Activated CD8-positive, alpha-beta memory T cell treated with anti-CD3 and anti-CD28 coated beads, Interleukin-2, amount 50 U/mL, for 4 hours (primary cell): ENCODE measurements at regions not wholly inside any gene's neighbourhood (a gene's known extent, or its start where the extent isn't known, plus 50 kb on each side); places are given as distances from the start of the nearest gene placed in this dataset.

Experiments used
- DNase-seq: peaks from one replicate; pipeline ENCODE4 v3.0.0-alpha.2; 2020

DNA sequence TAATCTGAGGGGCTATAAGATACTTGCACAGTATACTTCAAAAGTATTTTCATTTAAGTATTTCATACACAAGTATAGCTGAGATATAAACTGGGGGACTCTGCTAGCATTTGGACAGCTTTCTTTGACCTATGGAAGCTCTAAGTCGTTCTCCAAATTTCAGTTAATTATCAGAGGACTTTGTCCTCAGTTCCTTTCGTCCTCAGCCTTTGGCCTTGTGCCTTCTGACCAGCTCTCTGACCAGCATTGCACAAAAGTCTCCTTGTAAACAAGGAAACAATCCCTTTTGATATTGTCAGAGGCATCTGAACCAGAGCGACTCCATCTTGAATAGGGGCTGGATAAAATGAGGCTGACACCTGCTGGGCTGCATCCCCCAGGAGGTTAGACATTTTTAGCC lies 464.0 kb upstream of the FAM241A start:
- no peak for DNase-seq

DNA sequence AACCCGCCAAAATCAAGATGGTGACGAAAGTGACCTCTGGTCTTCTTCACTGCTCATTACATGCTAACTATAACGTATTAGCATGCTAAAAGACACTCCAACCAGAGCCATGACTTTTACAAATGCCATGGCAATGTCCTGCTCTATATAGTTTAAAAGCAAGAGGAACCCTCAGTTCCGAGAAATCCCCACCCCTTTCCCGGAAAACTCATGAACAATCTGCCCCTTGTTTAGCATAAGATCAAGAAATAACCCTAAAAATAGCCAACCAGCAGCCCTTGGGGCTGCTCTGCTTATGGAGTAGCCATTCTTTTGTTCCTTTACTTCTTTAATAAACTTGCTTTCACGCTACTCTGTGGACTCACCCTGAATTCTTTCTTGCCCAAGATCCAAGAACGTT lies 463.5 kb upstream of the FAM241A start:
- no peak for DNase-seq

DNA sequence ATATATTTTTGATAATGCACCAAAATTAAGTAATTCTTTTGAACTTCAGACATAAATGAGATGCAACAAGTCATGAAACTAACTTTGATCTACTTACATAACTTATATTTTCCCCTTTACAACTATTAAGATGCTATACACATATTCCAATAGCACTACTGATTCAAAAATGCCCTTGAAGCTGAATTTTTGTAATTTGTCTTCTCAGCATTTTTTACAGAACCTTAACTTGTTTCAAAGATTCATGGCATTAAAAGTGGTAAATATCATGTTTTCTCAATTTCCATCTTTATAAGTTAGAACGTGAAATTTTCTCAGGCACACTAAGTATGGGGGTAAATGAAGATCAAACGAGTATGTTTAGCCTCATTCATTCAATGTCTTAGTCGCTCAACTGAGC lies 460.0 kb upstream of the FAM241A start:
- no peak for DNase-seq

DNA sequence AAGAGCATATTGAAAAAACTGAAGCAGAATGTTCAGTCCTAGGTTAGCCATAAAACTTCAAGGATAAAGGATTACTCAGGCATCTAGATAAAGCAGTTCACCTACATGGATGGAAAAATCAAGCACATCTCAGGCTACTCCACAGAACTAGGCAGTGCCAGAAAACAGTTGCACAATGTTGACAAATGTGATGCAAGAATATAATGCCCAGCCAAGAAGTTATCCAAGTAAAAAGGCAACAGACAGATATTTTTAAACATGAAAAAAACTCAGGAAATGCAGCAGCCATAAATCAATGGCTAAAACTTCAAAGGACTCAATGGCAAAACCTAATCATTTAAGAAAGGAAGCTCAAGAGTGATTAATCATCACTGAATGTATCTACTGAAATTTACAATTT lies 456.0 kb upstream of the FAM241A start:
- no peak for DNase-seq

DNA sequence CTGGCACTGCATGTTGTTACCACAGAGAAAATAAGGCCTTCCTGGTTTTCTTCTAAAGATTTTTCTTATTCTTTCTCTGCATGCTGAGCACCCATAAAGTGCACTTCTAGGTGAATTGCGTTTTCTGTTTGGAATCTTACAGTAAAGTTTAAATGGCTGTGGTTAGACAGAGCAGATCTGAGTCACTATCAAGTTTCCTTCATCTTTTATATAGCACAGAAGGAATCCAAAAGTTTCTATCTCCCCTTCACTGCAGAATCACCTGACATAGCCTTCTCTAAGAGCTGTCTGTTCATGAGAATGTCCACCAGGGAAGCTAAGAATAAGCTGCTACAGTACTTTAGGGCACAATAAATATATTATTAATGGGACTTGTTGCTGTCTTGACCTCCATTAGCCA lies 455.5 kb upstream of the FAM241A start:
- no peak for DNase-seq

DNA sequence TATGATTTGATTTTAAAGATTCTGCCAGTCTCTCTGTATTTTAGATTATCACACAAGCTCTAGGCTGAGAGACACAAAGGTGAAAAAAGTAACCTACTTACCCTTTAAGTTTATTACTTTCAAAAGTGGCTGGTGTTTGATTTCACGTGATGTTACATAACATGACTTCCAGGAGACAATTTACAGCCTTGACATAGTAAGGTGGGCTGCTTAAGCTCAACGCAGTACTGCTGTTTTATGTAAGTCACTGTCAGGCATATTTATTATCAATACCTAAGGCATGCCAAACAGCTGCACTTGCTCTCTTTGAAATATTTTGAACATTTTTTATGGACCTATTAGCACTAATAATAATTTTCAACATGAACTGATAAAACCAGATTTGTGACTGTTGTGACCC lies 451.5 kb upstream of the FAM241A start:
- DNase-seq, result no peak

DNA sequence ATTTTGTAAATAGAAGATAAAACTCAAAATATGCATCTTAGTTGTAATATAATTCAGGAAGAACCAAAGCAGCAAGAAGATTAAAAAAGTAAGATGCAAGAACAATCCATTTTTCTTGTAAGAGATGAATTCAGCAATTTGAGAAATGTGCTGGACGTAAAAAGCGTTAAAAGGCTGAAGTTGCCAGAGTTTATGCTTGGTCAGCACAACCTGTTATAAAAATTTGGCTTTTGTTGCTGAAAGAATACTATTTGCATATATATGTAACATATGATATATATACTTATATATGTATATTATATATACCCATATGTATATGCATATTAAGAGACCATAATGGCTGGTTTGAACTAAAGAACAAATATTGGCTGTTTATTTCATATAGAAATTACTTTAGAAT lies 449.6 kb upstream of the FAM241A start:
- DNase-seq, result no peak

DNA sequence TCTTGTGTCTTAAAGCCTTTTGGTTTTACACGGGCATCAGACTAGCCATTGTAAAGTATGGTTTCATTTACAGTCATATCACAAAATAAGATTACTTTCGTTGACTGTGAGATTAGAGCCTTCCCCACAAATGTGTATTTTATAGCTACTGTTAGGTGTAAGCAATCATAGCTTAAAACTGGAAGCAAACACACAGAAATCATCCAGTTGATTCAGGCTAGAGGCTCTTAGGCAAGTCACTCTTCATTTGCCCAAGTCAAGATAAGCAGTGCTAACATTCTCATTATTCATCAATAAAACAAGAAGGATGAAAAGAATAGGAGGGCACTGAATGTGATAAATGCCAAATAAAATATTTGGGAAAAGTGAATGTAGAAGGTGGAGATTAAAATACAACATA lies 448.7 kb upstream of the FAM241A start:
- DNase-seq, result no peak

DNA sequence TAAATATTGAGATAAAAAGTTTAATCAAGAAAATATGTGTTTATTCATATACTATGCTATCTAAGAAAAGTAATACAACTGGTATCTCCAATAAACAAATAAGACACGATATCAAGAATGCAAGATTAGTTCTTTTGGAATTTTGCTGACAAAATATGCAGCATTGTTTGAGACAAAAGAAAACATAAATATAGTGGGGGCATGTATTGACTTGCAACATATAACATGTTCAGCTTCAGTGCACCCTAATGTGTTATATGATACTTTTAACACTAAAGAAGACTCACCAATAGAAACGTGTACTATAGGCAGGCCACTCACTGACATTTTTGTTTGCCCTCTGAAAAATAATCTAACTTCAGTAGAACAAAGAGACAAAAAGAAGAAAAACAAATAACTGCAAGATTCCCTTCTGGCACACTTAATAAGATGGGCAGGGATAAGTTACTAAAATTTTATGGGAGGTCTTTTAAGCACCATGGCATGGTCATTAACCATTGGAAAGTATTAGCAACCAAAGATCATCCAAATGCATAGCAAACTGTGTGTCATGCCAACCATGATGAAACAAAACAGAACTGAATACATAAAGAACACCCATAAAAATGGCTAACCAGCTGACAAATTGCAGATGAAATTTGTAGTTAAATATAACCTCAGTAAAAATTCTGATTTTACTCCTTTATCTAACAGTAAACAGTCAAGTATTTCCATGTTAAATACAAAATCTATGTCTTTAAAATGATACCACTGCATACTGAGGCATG lies 447.9 kb upstream of the FAM241A start:
- DNase-seq, result no peak

DNA sequence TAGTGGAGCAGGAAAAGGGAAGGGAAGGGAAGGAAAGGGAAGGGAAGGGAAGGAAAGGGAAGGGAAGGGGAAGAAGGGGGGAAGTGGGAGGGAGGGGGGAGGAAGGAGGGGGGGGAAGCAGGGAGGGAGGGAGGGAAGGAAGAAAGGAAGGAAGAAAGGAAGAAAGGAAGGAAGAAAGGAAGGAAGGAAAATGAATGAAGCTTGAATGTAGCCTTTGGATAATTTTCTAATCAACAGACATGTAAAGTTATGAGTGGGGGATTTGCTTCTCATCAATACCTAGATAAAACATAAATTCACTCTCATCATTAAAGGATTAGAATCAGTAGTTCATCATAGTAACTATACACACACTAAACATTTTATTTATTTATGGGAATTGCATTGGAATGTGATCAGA lies 446.9 kb upstream of the FAM241A start:
- no peak for DNase-seq

DNA sequence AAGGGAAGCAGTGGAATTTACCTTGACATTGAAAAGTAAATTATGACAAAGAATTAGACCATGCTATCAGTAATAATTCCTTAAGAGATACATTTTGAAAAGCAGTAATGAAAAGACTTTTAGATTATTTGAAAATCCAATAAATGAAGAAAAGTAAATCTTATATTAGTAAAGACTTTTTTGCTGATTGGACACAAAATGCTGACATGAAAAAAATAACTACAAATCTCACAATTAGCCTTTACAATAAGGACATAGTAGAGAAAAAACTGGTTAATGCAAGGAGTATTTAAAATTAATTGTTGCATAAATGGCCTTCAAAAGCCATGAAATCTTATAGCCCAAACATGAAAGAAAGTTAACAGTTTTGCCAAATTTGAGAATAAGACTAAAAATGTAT lies 446.1 kb upstream of the FAM241A start:
- DNase-seq, result no peak

DNA sequence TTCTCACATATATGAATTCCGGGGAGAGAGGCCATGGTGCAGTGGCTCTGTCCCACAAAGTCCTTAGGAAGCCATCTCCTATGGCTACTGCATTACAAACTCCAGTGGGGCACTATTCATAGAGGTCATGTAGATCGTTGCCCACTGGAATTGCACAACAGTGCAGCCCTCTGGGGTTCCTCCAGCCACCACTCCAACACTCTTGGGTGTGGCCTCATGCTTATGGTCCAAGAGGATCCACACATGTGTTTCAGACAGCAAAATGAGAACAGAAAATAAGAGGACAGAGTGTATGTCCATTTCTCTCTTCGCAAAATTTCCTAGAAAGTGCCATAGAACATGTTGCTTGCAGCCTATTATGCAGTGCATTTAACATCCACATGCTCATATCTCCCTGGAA lies 444.2 kb upstream of the FAM241A start:
- DNase-seq, result no peak

DNA sequence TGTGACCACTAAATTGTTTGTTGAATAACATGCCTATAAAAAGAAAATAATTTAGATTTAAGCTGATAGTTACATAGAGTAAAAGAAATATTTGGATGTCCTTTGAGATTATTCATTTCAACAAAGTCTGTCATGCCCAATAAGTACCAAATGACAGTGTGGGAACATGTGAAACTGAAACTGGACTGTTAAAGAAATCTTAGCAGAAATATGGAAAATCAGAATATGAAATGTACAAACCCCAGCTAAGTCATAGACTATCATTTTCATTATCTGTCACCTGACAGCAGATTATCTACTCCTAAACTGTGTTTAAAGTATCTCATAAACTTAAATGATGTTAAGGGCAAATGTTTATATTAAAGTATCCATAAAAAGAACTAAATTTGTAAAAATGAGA lies 437.8 kb upstream of the FAM241A start:
- DNase-seq, result no peak

DNA sequence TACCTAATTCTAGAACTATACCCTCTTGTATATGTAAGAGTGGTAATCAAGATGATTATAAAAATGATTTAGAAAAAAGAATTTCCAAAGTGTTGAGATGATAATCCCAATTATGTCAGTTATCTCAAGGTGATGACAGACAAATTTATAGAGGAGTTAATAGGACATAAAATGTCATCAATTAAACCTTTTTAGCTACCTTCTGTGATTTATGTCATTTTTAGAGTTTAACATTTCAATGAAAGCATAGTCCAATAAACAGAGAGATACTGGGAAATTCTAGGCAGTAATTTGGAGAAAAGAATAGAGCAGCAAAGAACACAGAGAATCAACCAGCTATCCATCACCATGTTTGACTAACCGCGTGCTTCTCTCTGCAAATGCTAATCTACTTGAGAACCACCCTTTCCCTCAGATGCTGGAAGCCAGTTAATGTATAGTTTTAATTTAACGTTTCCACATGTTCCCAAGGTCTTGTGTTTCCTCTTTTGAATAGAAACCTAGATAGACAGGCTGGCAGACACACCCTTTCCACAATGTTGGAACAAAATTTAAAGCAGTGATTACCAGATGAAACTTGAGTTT lies 433.1 kb upstream of the FAM241A start:
- DNase-seq, result no peak

DNA sequence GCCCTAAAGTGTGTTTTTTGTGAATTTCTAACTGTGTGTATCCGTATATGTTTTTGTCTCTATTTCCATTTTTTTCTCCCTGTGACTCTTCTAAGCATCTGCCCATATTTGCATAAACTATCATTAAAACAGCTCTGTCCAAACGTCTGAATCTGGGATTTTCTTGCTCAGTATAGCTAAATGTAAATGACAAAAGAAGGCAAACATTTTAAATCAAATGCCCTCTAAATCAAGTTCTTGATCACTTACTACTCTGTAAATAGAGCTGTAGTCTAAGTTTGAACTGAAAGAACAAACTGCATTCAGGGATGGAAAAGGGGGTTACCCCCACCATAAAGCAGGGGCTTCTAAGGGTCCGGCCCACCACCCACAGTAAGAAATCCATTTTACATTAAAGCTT lies 432.0 kb upstream of the FAM241A start:
- DNase-seq, result no peak

DNA sequence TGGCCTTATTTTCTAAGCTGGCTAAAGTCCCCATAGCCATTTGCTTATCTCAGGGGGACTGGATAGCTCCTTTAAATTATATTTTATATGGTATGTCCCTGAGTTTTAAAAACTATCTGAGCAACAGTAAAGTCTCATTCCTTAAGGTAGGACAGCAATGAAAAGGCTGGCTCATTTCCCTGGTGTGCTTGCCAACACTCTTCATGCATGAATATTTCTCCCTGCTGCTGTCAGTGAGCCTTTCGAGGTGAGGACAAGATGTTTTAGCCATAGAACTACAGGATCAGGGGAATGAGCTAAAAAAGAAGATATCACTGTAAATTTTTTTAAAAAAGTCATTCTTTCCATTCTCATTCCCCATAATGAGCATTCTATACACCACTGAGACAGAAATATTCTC lies 427.3 kb upstream of the FAM241A start:
- DNase-seq, result no peak

DNA sequence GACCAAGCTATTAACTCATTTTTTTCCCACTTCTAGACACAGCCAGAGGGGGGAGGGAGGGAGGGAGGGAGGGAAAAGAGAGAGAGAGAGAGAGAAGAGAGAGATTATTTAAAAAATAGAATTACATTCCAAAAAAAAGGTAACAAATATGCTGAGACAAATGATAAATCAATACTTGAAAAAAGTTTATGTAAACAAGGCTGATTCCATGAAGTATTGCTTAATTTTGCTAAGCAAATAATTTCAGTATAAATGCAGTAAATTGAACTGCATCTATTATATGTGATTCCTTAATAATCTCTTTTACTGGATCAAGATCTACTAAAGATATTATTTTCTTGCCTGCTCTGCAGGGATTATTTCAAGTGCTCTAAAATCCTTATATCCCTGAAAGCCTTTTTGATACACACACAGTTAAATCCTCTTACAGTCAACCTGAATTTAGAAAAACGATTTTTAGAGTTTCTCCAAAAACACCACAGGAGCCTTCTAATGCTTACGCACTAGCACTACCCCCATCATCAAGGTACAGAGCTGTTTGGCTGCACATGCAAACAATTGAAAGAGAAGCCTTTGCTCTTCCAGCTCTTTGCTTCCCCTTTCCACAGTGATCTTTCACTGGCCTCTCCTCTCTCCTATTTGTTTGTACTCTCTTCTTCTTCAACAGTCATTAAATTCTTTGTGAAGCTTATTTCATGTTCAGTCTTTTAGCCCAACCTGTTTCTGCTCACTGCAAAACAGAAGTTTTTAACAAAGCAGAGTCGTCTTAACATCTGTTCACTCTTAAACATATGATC lies 426.3 kb upstream of the FAM241A start:
- DNase-seq, result no peak

DNA sequence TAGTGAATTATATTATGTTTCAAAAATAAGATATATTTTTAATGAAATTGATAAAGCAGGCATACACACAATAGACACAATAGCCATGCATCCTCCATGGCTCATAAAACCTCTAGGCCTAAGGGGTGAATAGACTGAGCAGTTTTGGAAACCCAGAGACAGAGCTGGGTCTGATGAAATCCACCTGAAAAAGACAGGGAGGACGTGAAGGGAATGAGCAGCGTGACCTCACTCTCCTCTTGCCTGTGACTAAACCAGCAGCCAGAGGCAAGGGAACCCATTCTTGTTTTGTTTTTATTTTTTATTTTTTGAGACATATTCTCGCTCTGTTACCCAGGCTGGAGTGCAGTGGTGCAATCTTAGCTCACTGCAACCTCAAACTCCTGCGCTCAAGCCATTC lies 424.4 kb upstream of the FAM241A start:
- no peak for DNase-seq

DNA sequence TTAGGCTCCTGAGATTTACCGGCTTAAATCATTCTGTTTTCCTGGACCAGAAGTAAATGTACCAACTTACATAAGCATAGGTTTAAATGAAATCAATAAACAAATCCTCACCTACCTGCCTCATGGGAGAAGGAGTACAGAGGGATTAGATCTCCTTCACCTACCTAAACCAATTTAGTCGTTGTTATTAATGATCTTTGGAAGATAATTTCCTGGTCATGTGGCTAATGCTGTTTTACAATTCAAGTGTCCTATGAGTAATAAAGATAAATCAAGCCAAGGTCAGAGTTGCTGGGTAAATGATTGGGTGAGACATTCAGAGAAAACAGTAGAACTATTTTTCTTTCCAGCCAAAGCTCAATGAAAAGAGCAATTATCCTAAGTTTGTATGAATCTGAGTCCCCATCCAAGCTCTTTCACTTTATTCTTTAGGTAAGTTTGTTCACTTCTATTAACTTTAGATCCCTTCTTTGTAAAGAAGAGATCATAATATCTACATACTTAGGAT lies 423.0 kb upstream of the FAM241A start:
- no peak for DNase-seq

DNA sequence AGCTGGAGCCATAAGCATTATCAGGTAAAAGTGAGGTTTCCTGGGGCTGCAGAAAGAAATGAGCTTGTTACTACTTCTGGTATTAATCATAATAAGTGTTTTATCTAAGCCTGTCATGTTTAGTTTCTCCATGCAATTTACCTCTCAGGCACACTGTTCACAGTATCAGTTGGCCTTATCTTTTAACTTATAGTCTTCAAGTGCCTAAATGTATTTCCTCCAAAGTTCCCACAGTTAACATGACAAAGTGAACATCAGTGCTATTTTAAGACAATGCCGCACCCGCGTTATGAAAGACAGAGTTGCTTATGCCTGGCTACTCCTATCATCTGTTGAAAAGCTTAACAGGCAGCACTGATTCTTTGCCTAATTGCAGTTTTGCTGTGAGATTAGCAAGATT lies 408.7 kb upstream of the FAM241A start:
- no peak for DNase-seq

DNA sequence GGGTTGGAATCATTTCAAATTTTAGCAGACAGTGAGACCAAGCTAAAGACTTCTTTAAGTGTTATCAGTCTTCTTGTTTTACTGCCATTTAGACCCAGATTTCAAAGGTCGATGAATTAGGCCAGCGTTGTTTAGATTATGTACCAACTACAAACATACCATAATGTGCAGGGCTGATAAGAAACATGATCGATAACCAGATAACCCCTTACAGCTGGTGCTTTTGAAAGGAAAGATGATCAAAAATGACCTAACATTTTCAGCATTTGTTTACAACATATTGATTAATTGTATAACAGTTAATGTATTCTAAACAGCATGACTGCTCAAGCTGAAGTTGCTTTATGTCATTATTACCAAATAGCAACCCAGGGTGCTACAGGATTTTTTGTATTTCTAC lies 400.4 kb upstream of the FAM241A start:
- DNase-seq, result no peak

DNA sequence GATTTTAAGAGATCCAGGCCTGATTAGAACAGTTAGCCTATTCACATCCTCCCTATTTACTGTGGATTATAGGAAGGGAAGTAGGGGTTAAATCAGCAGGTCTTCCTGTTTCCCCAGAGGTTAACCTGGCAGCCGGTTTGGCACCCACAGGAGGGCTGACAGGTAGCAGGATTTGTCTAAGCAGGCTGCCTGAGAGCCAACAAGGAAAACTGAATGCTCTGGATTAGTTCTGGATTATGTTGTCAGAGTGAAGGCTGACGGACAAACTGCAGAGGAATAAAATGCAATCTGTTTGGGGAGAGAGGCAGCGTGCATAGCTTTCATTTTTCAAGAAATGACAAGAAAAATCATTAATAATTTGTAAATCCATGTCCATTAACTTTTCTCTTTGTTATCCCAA lies 397.1 kb upstream of the FAM241A start:
- DNase-seq, result no peak

DNA sequence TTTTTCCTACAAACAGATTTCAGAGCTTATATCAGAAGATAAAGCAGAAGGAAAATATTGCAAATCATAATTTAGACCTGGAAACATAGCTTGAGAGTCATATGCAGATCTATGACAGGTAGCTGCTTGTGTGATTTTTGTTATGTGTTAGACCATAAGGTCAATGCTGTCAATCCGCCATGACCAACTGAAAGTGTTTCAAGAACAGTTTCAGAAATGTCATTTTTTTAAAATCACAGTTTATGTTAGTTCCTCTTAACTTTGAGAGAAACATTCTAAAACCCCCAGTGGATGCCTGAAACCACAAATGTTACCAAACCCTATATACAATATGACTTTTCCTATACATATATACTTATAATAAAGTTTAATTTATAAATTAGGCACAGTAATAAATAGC lies 391.3 kb upstream of the FAM241A start:
- DNase-seq, result no peak

DNA sequence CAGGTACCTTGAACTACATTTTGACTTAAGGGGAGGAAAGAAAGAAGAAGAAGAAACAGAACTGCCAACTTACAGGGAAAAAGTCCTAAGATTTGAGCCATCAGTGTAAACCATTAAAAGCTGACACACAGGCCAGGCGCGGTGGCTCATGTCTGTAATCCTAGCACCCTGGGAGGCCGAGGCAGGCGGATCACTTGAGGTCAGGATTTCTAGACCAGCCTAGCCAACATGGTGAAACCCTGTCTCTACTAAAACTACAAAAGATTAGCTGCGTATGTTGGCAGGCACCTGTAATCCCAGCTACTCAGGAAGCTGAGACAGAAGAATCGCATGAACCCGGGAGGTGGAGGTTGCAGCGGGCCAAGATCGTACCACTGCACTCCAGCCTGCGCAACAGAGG lies 389.7 kb upstream of the FAM241A start:
- DNase-seq, result no peak
